ENCODE measurements at regions not wholly inside any gene's neighbourhood (a gene's known extent, or its start where the extent isn't known, plus 50 kb on each side); places are given as distances from the start of the nearest gene placed in this dataset.

- no peak overlapping the region for H3K4me3 ChIP-seq (ENCODE audit: low read depth, low read length, poor library complexity, severe bottlenecking)
- H3K4me2 ChIP-seq (ENCODE audit: low read length): no peak overlapping the region
- BruUV-seq (replicated peaks): no TSS peak
- intact Hi-C loops (cut with micrococcal nuclease; ENCODE audit: unreplicated experiment): no loop called here
- H4K20me1 ChIP-seq (ENCODE audit: insufficient read depth, low read length): no peaks in the 10 kb centered on the region
- ChIA-PET POLR2A (interaction anchor here (1.0 kb wide), 1 partner anchor 25 kb away, joined by 3 read pairs; no protein-coding TSS in a partner anchor), CTCF (ENCODE audit: unreplicated experiment) (no interaction called here)
- H3K27ac ChIP-seq (ENCODE audit: low read depth, low read length, poor library complexity, severe bottlenecking): no peak overlapping the region
- no peaks in the 10 kb centered on the region for H3K4me1 ChIP-seq (ENCODE audit: insufficient read depth, low read length, poor library complexity, severe bottlenecking)
- no peaks in the 10 kb centered on the region for H3K9me3 ChIP-seq (ENCODE audit: low read length)
- H3K36me3 ChIP-seq (ENCODE audit: insufficient read depth, low read length): no peaks in the 10 kb centered on the region
- H3K79me2 ChIP-seq (ENCODE audit: insufficient read depth, low read depth, low read length): no peaks in the 10 kb centered on the region
- H2AFZ ChIP-seq (ENCODE audit: low read length): no peak overlapping the region
- no peaks in the 10 kb centered on the region for H3K9me2 ChIP-seq (ENCODE audit: insufficient read depth, low read length)
- TF ChIP-seq CTCF (conservative IDR thresholded peaks at IDR 0.05; ENCODE audit: low read length): no peak
- TF ChIP-seq EZH2phosphoT487 (IDR thresholded peaks at IDR 0.05; ENCODE audit: borderline replicate concordance, low read depth, low read length): no peak
- DNase-seq (ENCODE audit: low spot score): no peak
Measured at GRCh38 chr3:13132731-13133410, 59.6 kb upstream of the IQSEC1 start.

- Histone ChIP-seq H3K36me3 (ENCODE audit: insufficient read depth, low read length) (no peaks in the 10 kb centered on the region), H3K4me1 (ENCODE audit: insufficient read depth, low read length, poor library complexity, severe bottlenecking) (no peaks in the 10 kb centered on the region), H2AFZ (ENCODE audit: low read length) (no peak overlapping the region), H3K4me2 (ENCODE audit: low read length) (no peak overlapping the region), H3K79me2 (ENCODE audit: insufficient read depth, low read depth, low read length) (no peaks in the 10 kb centered on the region), H3K27ac (ENCODE audit: low read depth, low read length, poor library complexity, severe bottlenecking) (no peak overlapping the region), H3K9me2 (ENCODE audit: insufficient read depth, low read length) (no peaks in the 10 kb centered on the region), H3K4me3 (ENCODE audit: low read depth, low read length, poor library complexity, severe bottlenecking) (no peak overlapping the region), H3K9me3 (ENCODE audit: low read length) (no peaks in the 10 kb centered on the region), H4K20me1 (ENCODE audit: insufficient read depth, low read length) (no peaks in the 10 kb centered on the region)
- ChIA-PET POLR2A (interaction anchor here (1.0 kb wide), 1 partner anchor 26 kb away, joined by 3 read pairs; no protein-coding TSS in a partner anchor), CTCF (ENCODE audit: unreplicated experiment) (no interaction called here)
- TF ChIP-seq EZH2phosphoT487 (IDR thresholded peaks at IDR 0.05; ENCODE audit: borderline replicate concordance, low read depth, low read length): no peak
- no peak for TF ChIP-seq CTCF (conservative IDR thresholded peaks at IDR 0.05; ENCODE audit: low read length)
- no TSS peak for BruUV-seq (replicated peaks)
- intact Hi-C loops (cut with micrococcal nuclease; ENCODE audit: unreplicated experiment): no loop called here
- DNase-seq (ENCODE audit: low spot score): no peak
Measured at GRCh38 chr3:13132281-13132680, 59.1 kb upstream of the IQSEC1 start.

GRCh38 chr3:13130464-13131193, 57.4 kb upstream of the IQSEC1 start:
- H4K20me1 ChIP-seq (ENCODE audit: insufficient read depth, low read length): no peaks in the 10 kb centered on the region
- intact Hi-C loops (cut with micrococcal nuclease; ENCODE audit: unreplicated experiment): no loop called here
- no peak for TF ChIP-seq EZH2phosphoT487 (IDR thresholded peaks at IDR 0.05; ENCODE audit: borderline replicate concordance, low read depth, low read length)
- no peak for TF ChIP-seq CTCF (conservative IDR thresholded peaks at IDR 0.05; ENCODE audit: low read length)
- no peak overlapping the region for H3K4me2 ChIP-seq (ENCODE audit: low read length)
- POLR2A ChIA-PET: no interaction called here
- H3K36me3 ChIP-seq (ENCODE audit: insufficient read depth, low read length): no peaks in the 10 kb centered on the region
- CTCF ChIA-PET (ENCODE audit: unreplicated experiment): no interaction called here
- H3K27ac ChIP-seq (ENCODE audit: low read depth, low read length, poor library complexity, severe bottlenecking): no peak overlapping the region
- H3K79me2 ChIP-seq (ENCODE audit: insufficient read depth, low read depth, low read length): no peaks in the 10 kb centered on the region
- no peak for DNase-seq (ENCODE audit: low spot score)
- no peak overlapping the region for H3K4me3 ChIP-seq (ENCODE audit: low read depth, low read length, poor library complexity, severe bottlenecking)
- no TSS peak for BruUV-seq (replicated peaks)
- H3K9me3 ChIP-seq (ENCODE audit: low read length): no peaks in the 10 kb centered on the region
- no peaks in the 10 kb centered on the region for H3K9me2 ChIP-seq (ENCODE audit: insufficient read depth, low read length)
- no peak overlapping the region for H2AFZ ChIP-seq (ENCODE audit: low read length)
- no peaks in the 10 kb centered on the region for H3K4me1 ChIP-seq (ENCODE audit: insufficient read depth, low read length, poor library complexity, severe bottlenecking)

All from OCI-LY7 (cell line).